Tibial nerve (tissue), 4 donors: ENCODE measurements at regions not wholly inside any gene's neighbourhood (a gene's known extent, or its start where the extent isn't known, plus 50 kb on each side); places are given as distances from the start of the nearest gene placed in this dataset.

Experiments
- DNase-seq, 2 donors: peaks; one replicate each; pipeline ENCODE4 v3.0.0-alpha.2; 2019; ENCODE audit warnings: low spot score in 2 of 2
- H3K27ac ChIP-seq, 4 donors: fragments of 200-600 bp; sonication (generic) in 3 of 4; one replicate each; pipeline ENCODE4 v1.5.1; 2017 to 2019; ENCODE audit warnings: mild to moderate bottlenecking in 1 of 4
- H3K27me3 ChIP-seq, 2 donors: fragments of 200-600 bp; sonication (generic) in 1 of 2; one replicate each; pipeline versions ENCODE4 v1.5.1 to v1.6.0; 2017 to 2019
- H3K36me3 ChIP-seq, 3 donors: fragments of 200-600 bp; sonication (generic); one replicate each; pipeline ENCODE4 v1.5.1; 2018 to 2019
- H3K4me1 ChIP-seq, 4 donors: fragments of 200-600 bp; sonication (generic) in 3 of 4; one replicate each; pipeline ENCODE4 v1.5.1; 2017 to 2019
- H3K4me3 ChIP-seq, 4 donors: fragments of 200-600 bp; sonication (generic) in 3 of 4; one replicate each; pipeline ENCODE4 v1.5.1; 2017 to 2019; ENCODE audit warnings: mild to moderate bottlenecking in 1 of 4, moderate library complexity in 1 of 4
- H3K9me3 ChIP-seq, 4 donors: fragments of 200-600 bp; sonication (generic) in 3 of 4; one replicate each; pipeline ENCODE4 v1.5.1; 2017 to 2019
- CTCF ChIP-seq, 5 experiments: fragments of 200-600 bp in 3 of 5; fragments of 450-650 bp in 2 of 5; sonication (generic) in 3 of 5; IDR thresholded peaks; one replicate each; pipeline ENCODE4 v1.5.1; 2016 to 2019; ENCODE audit warnings: antibody characterized with exemption in 5 of 5, mild to moderate bottlenecking in 3 of 5, moderate library complexity in 2 of 5
- EP300 ChIP-seq, 2 donors: sonication (generic); formaldehyde crosslinking; IDR thresholded peaks; one replicate each; pipeline ENCODE4 v1.6.1; 2017; ENCODE audit warnings: antibody characterized with exemption in 2 of 2, mild to moderate bottlenecking in 1 of 2
- POLR2A ChIP-seq, 2 donors: fragments of 450-650 bp; IDR thresholded peaks; one replicate each; pipeline ENCODE4 v1.6.1; 2017; ENCODE audit warnings: antibody characterized with exemption in 2 of 2, mild to moderate bottlenecking in 2 of 2, moderate library complexity in 2 of 2
- WGBS, 2 donors: methylation state at CpG; one replicate each; pipeline ENCODE4 v1.1.5; 2018; 5-methylcytosine and 5-hydroxymethylcytosine counted together

GRCh38 chr3:8385848-8386620 is 115.6 kb upstream of the LMCD1 start:
- no peaks in the 10 kb centered on the region for H3K9me3 ChIP-seq
- 96% methylated on average over 4 of the region's 4 CpGs for WGBS, 2 donors
- no peak for DNase-seq
- H3K4me3 ChIP-seq = no peak overlapping the region
- H3K4me1 ChIP-seq = no peaks in the 10 kb centered on the region
- TF ChIP-seq EP300 (IDR thresholded peaks at IDR 0.05) (no peak), CTCF (IDR thresholded peaks at IDR 0.05) (no peak), POLR2A (IDR thresholded peaks at IDR 0.05) (no peak)
- H3K36me3 ChIP-seq = no peaks in the 10 kb centered on the region
- H3K27me3 ChIP-seq = no peaks in the 10 kb centered on the region
- H3K27ac ChIP-seq = no peak overlapping the region

GRCh38 chr3:8387571-8387970 is 114.1 kb upstream of the LMCD1 start:
- no peak overlapping the region for H3K4me3 ChIP-seq
- H3K27ac ChIP-seq = no peak overlapping the region
- DNase-seq = no peak
- no peaks in the 10 kb centered on the region for H3K4me1 ChIP-seq
- no peaks in the 10 kb centered on the region for H3K27me3 ChIP-seq
- H3K9me3 ChIP-seq = no peaks in the 10 kb centered on the region
- H3K36me3 ChIP-seq = no peaks in the 10 kb centered on the region
- TF ChIP-seq POLR2A (IDR thresholded peaks at IDR 0.05) = no peak
- no peak for TF ChIP-seq EP300 (IDR thresholded peaks at IDR 0.05)
- no peak for TF ChIP-seq CTCF (IDR thresholded peaks at IDR 0.05)
- WGBS, 2 donors = 43 to 44% methylated on average over 4 of the region's 4 CpGs

GRCh38 chr3:8399686-8400085 is 101.9 kb upstream of the LMCD1 start:
- 61 to 62% methylated on average over 3 of the region's 3 CpGs for WGBS, 2 donors
- H3K27ac ChIP-seq = no peak overlapping the region

GRCh38 chr3:8400911-8401310 is 100.7 kb upstream of the LMCD1 start:
- 81 to 90% methylated on average over 1 of the region's 1 CpG for WGBS, 2 donors
- no peak for TF ChIP-seq CTCF (IDR thresholded peaks at IDR 0.05)
- no peak for TF ChIP-seq POLR2A (IDR thresholded peaks at IDR 0.05)
- no peak for TF ChIP-seq EP300 (IDR thresholded peaks at IDR 0.05)

More at GRCh38 chr3:8399686-8400085, 101.9 kb upstream of the LMCD1 start:
- Histone ChIP-seq H3K4me3 (no peak overlapping the region), H3K9me3 (peaks cover 0 to 5% (median 0%) of the 10 kb centered on the region in 4 donors), H3K27me3 (no peaks in the 10 kb centered on the region), H3K36me3 (no peaks in the 10 kb centered on the region), H3K4me1 (no peaks in the 10 kb centered on the region)
- DNase-seq = no peak
- TF ChIP-seq POLR2A (IDR thresholded peaks at IDR 0.05) (no peak), CTCF (IDR thresholded peaks at IDR 0.05) (no peak), EP300 (IDR thresholded peaks at IDR 0.05) (no peak)

GRCh38 chr3:8403996-8404395 is 97.6 kb upstream of the LMCD1 start:
- no peak for DNase-seq
- Histone ChIP-seq H3K36me3 (no peaks in the 10 kb centered on the region), H3K4me1 (no peaks in the 10 kb centered on the region), H3K27ac (no peak overlapping the region), H3K4me3 (no peak overlapping the region), H3K9me3 (peaks cover 0 to 22% (median 0%) of the 10 kb centered on the region in 4 donors), H3K27me3 (no peaks in the 10 kb centered on the region)
- TF ChIP-seq EP300 (IDR thresholded peaks at IDR 0.05) = no peak
- TF ChIP-seq POLR2A (IDR thresholded peaks at IDR 0.05) = no peak
- no peak for TF ChIP-seq CTCF (IDR thresholded peaks at IDR 0.05)
- 76 to 91% methylated on average over 1 of the region's 1 CpG for WGBS, 2 donors

More at GRCh38 chr3:8400911-8401310, 100.7 kb upstream of the LMCD1 start:
- H3K4me3 ChIP-seq = no peak overlapping the region
- no peaks in the 10 kb centered on the region for H3K4me1 ChIP-seq
- no peaks in the 10 kb centered on the region for H3K36me3 ChIP-seq
- no peaks in the 10 kb centered on the region for H3K27me3 ChIP-seq
- no peak overlapping the region for H3K27ac ChIP-seq
- peaks cover 0 to 6% (median 0%) of the 10 kb centered on the region in 4 donors for H3K9me3 ChIP-seq
- DNase-seq = no peak
